SKM-1 treated with dmso at 0.1 percent for 144 hours (cell line): ENCODE measurements at regions not wholly inside any gene's neighbourhood (a gene's known extent, or its start where the extent isn't known, plus 50 kb on each side); places are given as distances from the start of the nearest gene placed in this dataset.
"Not testable (repeated sequence)": the region's sequence is repeated elsewhere in the genome, so short reads cannot be mapped to it uniquely, and the experiment has no call there.

Source experiments
- DNase-seq: peaks from one replicate; lab custom pipeline; 2025; ENCODE audit not compliant: unreplicated experiment; lab: John Stamatoyannopoulos, UW

- no peak for DNase-seq
Measured at GRCh38 chr9:101881508-101881907, 143.1 kb upstream of the GRIN3A start.

GRCh38 chr9:101880846-101881245, 142.4 kb upstream of the GRIN3A start:
- no peak for DNase-seq

GRCh38 chr9:101878734-101879133, 140.3 kb upstream of the GRIN3A start:
- no peak for DNase-seq

GRCh38 chr9:101877439-101877838, 139.0 kb upstream of the GRIN3A start:
- no peak for DNase-seq

GRCh38 chr9:101861472-101861871, 123.0 kb upstream of the GRIN3A start:
- no peak for DNase-seq

GRCh38 chr9:101860920-101861319, 122.5 kb upstream of the GRIN3A start:
- DNase-seq, result no peak

GRCh38 chr9:101859620-101860019, 121.2 kb upstream of the GRIN3A start:
- DNase-seq, result no peak

- DNase-seq, result no peak
Measured at GRCh38 chr9:101858026-101858425, 119.6 kb upstream of the GRIN3A start.

GRCh38 chr9:101849102-101849707, 110.8 kb upstream of the GRIN3A start:
- no peak for DNase-seq

GRCh38 chr9:101848485-101848919, 110.1 kb upstream of the GRIN3A start:
- DNase-seq, result no peak

- no peak for DNase-seq
Measured at GRCh38 chr9:101846161-101846560, 107.7 kb upstream of the GRIN3A start.

- no peak for DNase-seq
Measured at GRCh38 chr9:101840694-101841188, 102.3 kb upstream of the GRIN3A start.

GRCh38 chr9:101838988-101839387, 100.5 kb upstream of the GRIN3A start:
- not testable (repeated sequence) for DNase-seq

- no peak for DNase-seq
Measured at GRCh38 chr9:101836021-101836420, 97.6 kb upstream of the GRIN3A start.

GRCh38 chr9:101832486-101832885, 94.0 kb upstream of the GRIN3A start:
- no peak for DNase-seq

- DNase-seq, result not testable (repeated sequence)
Measured at GRCh38 chr9:101821450-101821849, 83.0 kb upstream of the GRIN3A start.

GRCh38 chr9:101820983-101821382, 82.5 kb upstream of the GRIN3A start:
- not testable (repeated sequence) for DNase-seq

- no peak for DNase-seq
Measured at GRCh38 chr9:101814064-101814463, 75.6 kb upstream of the GRIN3A start.

- DNase-seq, result not testable (repeated sequence)
Measured at GRCh38 chr9:101807879-101808278, 69.4 kb upstream of the GRIN3A start.

GRCh38 chr9:101796044-101796443, 57.6 kb upstream of the GRIN3A start:
- no peak for DNase-seq

GRCh38 chr9:101795147-101795546, 56.7 kb upstream of the GRIN3A start:
- DNase-seq, result no peak

GRCh38 chr9:101792475-101792874, 54.0 kb upstream of the GRIN3A start:
- no peak for DNase-seq

GRCh38 chr9:101791938-101792337, 53.5 kb upstream of the GRIN3A start:
- no peak for DNase-seq
